ENCODE measurements at regions not wholly inside any gene's neighbourhood (a gene's known extent, or its start where the extent isn't known, plus 50 kb on each side); places are given as distances from the start of the nearest gene placed in this dataset.
A peak's percentile ranks its signal among the peaks of the same experiment; 100 is the strongest.
"Not testable (repeated sequence)": the region's sequence is repeated elsewhere in the genome, so short reads cannot be mapped to it uniquely, and the experiment has no call there.

GRCh38 chr17:43315858-43316521 lies 82.2 kb upstream of the RNU2-1 start:
- no peak for DNase-seq (ENCODE audit: low read depth in 2 of 2)

GRCh38 chr17:43315369-43315768 lies 81.6 kb upstream of the RNU2-1 start:
- DNase-seq (ENCODE audit: low read depth in 2 of 2), result no peak

GRCh38 chr17:43314611-43315011 lies 80.8 kb upstream of the RNU2-1 start:
- peak in 1 of 2 donors; percentile 26 for DNase-seq (ENCODE audit: low read depth in 2 of 2)

GRCh38 chr17:43312011-43312410 lies 78.2 kb upstream of the RNU2-1 start:
- DNase-seq (ENCODE audit: low read depth in 2 of 2), result no peak

GRCh38 chr17:43309505-43310332 lies 75.9 kb upstream of the RNU2-1 start:
- DNase-seq (ENCODE audit: low read depth in 2 of 2), result no peak

- DNase-seq (ENCODE audit: low read depth in 2 of 2), result no peak
Observed at GRCh38 chr17:43308999-43309398, 75.2 kb upstream of the RNU2-1 start.

- not testable (repeated sequence) for DNase-seq (ENCODE audit: low read depth in 2 of 2)
Observed at GRCh38 chr17:43304792-43305191, 71.0 kb upstream of the RNU2-1 start.

- DNase-seq (ENCODE audit: low read depth in 2 of 2), result not testable (repeated sequence)
Observed at GRCh38 chr17:43303049-43303448, 69.3 kb upstream of the RNU2-1 start.

GRCh38 chr17:43299300-43300076 lies 65.7 kb upstream of the RNU2-1 start:
- not testable (repeated sequence) for DNase-seq (ENCODE audit: low read depth in 2 of 2)

GRCh38 chr17:43289670-43290069 lies 55.9 kb upstream of the RNU2-1 start:
- DNase-seq (ENCODE audit: low read depth in 2 of 2), result not testable (repeated sequence)

- not testable (repeated sequence) for DNase-seq (ENCODE audit: low read depth in 2 of 2)
Observed at GRCh38 chr17:43283606-43284005, 49.8 kb upstream of the RNU2-1 start.

Data from lung microvascular endothelial cell (primary cell).